ENCODE measurements at regions not wholly inside any gene's neighbourhood (a gene's known extent, or its start where the extent isn't known, plus 50 kb on each side); places are given as distances from the start of the nearest gene placed in this dataset.

- no peaks in the 10 kb centered on the region for H3K36me3 ChIP-seq (replicated peaks; ENCODE audit: insufficient read depth, low read depth)
- no peaks in the 10 kb centered on the region for H4K20me1 ChIP-seq (ENCODE audit: insufficient read depth, poor library complexity, severe bottlenecking)
- H3K9me2 ChIP-seq (replicated peaks; ENCODE audit: insufficient read depth), result no peaks in the 10 kb centered on the region
- H3K4me1 ChIP-seq (ENCODE audit: insufficient read depth), result no peaks in the 10 kb centered on the region
- no peak overlapping the region for H2AFZ ChIP-seq
- no peaks in the 10 kb centered on the region for H3K9me3 ChIP-seq (ENCODE audit: low read depth)
- WGBS (ENCODE audit: low lambda C conversion rate, missing lambda C conversion rate), result 70% methylated on average over 2 of the region's 2 CpGs
- H3K4me2 ChIP-seq, result no peak overlapping the region
- no peak for DNase-seq (ENCODE audit: low spot score)
- H3K79me2 ChIP-seq, result no peaks in the 10 kb centered on the region
- H3K4me3 ChIP-seq, result no peak overlapping the region
- TF ChIP-seq EZH2phosphoT487 (IDR thresholded peaks at IDR 0.05; ENCODE audit: low read depth, severe bottlenecking, unreplicated experiment), result no peak
- TF ChIP-seq EZH2 (IDR thresholded peaks at IDR 0.05; ENCODE audit: borderline replicate concordance), result no peak
- no peaks in the 10 kb centered on the region for H3K27me3 ChIP-seq
- no peak overlapping the region for H3K27ac ChIP-seq
Measured at GRCh38 chr10:59456199-59456598, 93.8 kb upstream of the FAM13C start.

- no peaks in the 10 kb centered on the region for H3K27me3 ChIP-seq
- H3K36me3 ChIP-seq (replicated peaks; ENCODE audit: insufficient read depth, low read depth), result no peaks in the 10 kb centered on the region
- no peaks in the 10 kb centered on the region for H4K20me1 ChIP-seq (ENCODE audit: insufficient read depth, poor library complexity, severe bottlenecking)
- no peaks in the 10 kb centered on the region for H3K4me1 ChIP-seq (ENCODE audit: insufficient read depth)
- no peak overlapping the region for H3K4me2 ChIP-seq
- H3K79me2 ChIP-seq, result no peaks in the 10 kb centered on the region
- H3K9me3 ChIP-seq (ENCODE audit: low read depth), result no peaks in the 10 kb centered on the region
- no peak overlapping the region for H2AFZ ChIP-seq
- H3K27ac ChIP-seq, result no peak overlapping the region
- DNase-seq (ENCODE audit: low spot score), result no peak
- no peaks in the 10 kb centered on the region for H3K9me2 ChIP-seq (replicated peaks; ENCODE audit: insufficient read depth)
- 82% methylated on average over 5 of the region's 5 CpGs for WGBS (ENCODE audit: low lambda C conversion rate, missing lambda C conversion rate)
- H3K4me3 ChIP-seq, result no peak overlapping the region
- TF ChIP-seq CTCF (IDR thresholded peaks at IDR 0.05; ENCODE audit: poor library complexity), result no peak
- TF ChIP-seq EZH2 (IDR thresholded peaks at IDR 0.05; ENCODE audit: borderline replicate concordance), result no peak
- no peak for TF ChIP-seq EZH2phosphoT487 (IDR thresholded peaks at IDR 0.05; ENCODE audit: low read depth, severe bottlenecking, unreplicated experiment)
Measured at GRCh38 chr10:59454171-59454919, 92.0 kb upstream of the FAM13C start.

- no peak overlapping the region for H3K4me3 ChIP-seq
- no peaks in the 10 kb centered on the region for H3K9me2 ChIP-seq (replicated peaks; ENCODE audit: insufficient read depth)
- no peaks in the 10 kb centered on the region for H3K9me3 ChIP-seq (ENCODE audit: low read depth)
- no peaks in the 10 kb centered on the region for H3K27me3 ChIP-seq
- DNase-seq (ENCODE audit: low spot score), result no peak
- H3K36me3 ChIP-seq (replicated peaks; ENCODE audit: insufficient read depth, low read depth), result no peaks in the 10 kb centered on the region
- WGBS (ENCODE audit: low lambda C conversion rate, missing lambda C conversion rate), result 96% methylated on average over 1 of the region's 1 CpG
- H2AFZ ChIP-seq, result no peak overlapping the region
- no peak overlapping the region for H3K4me2 ChIP-seq
- no peaks in the 10 kb centered on the region for H3K79me2 ChIP-seq
- TF ChIP-seq EZH2 (IDR thresholded peaks at IDR 0.05; ENCODE audit: borderline replicate concordance) (no peak), EZH2phosphoT487 (IDR thresholded peaks at IDR 0.05; ENCODE audit: low read depth, severe bottlenecking, unreplicated experiment) (no peak), CTCF (IDR thresholded peaks at IDR 0.05; ENCODE audit: poor library complexity) (no peak)
- no peaks in the 10 kb centered on the region for H4K20me1 ChIP-seq (ENCODE audit: insufficient read depth, poor library complexity, severe bottlenecking)
- no peak overlapping the region for H3K27ac ChIP-seq
- no peaks in the 10 kb centered on the region for H3K4me1 ChIP-seq (ENCODE audit: insufficient read depth)
Measured at GRCh38 chr10:59448616-59449015, 86.3 kb upstream of the FAM13C start.

GRCh38 chr10:59435707-59436106 lies 73.4 kb upstream of the FAM13C start:
- Histone ChIP-seq H3K36me3 (replicated peaks; ENCODE audit: insufficient read depth, low read depth) (no peaks in the 10 kb centered on the region), H3K27ac (no peak overlapping the region), H2AFZ (no peak overlapping the region), H3K9me2 (replicated peaks; ENCODE audit: insufficient read depth) (no peaks in the 10 kb centered on the region), H3K4me3 (no peak overlapping the region), H3K79me2 (no peaks in the 10 kb centered on the region), H3K9me3 (ENCODE audit: low read depth) (no peaks in the 10 kb centered on the region), H3K4me1 (ENCODE audit: insufficient read depth) (no peaks in the 10 kb centered on the region), H4K20me1 (ENCODE audit: insufficient read depth, poor library complexity, severe bottlenecking) (no peaks in the 10 kb centered on the region), H3K4me2 (no peak overlapping the region), H3K27me3 (no peaks in the 10 kb centered on the region)
- TF ChIP-seq CTCF (IDR thresholded peaks at IDR 0.05; ENCODE audit: poor library complexity) (no peak), EZH2 (IDR thresholded peaks at IDR 0.05; ENCODE audit: borderline replicate concordance) (no peak), EZH2phosphoT487 (IDR thresholded peaks at IDR 0.05; ENCODE audit: low read depth, severe bottlenecking, unreplicated experiment) (no peak)
- DNase-seq (ENCODE audit: low spot score), result no peak

Data from hepatocyte (in vitro differentiated cells).